Activated CD4-positive, alpha-beta T cell treated with anti-CD3 and anti-CD28 coated beads, Interleukin-10, Interleukin-2, amounts not matched to agents 100 ng/mL and 50 ng/mL, durations not matched to agents 16 hours and 8 hours (primary cell): ENCODE measurements at regions not wholly inside any gene's neighbourhood (a gene's known extent, or its start where the extent isn't known, plus 50 kb on each side); places are given as distances from the start of the nearest gene placed in this dataset.
"Not testable (repeated sequence)": the region's sequence is repeated elsewhere in the genome, so short reads cannot be mapped to it uniquely, and the experiment has no call there.

Source experiments
- DNase-seq: peaks from one replicate; pipeline ENCODE4 v3.0.0-alpha.2; 2020

GRCh38 chr10:65754112-65754511, 1171.7 kb upstream of the LRRTM3 start:
- DNase-seq, result no peak

GRCh38 chr10:65762311-65762710, 1163.5 kb upstream of the LRRTM3 start:
- no peak for DNase-seq

DNA sequence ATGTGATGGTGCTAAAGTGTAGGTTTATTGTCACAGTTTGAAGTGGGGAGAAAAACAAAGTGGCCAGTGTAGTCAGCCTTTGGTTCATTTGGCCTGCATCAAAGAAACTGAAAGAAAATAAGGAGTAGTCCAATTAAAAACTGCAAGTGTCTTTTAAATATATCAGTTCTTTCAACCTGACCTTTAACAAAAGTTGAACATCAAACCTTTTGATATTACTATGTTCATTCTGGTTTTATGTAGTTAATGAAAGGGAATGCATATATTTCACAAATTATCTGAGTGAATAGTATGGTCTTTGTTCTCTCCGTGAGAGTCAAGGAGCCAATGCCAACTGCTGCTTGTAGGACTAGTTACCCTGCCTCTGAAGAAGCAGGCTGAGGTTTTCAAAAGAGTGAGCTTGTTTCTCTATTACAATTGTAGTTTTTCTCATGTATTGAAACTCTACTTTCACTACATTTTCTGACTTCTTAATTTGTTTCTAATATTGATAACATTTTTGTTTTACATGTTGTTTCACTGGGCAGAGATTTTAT, 1160.8 kb upstream of the LRRTM3 start:
- no peak for DNase-seq

- no peak for DNase-seq
Measured at GRCh38 chr10:65769828-65770227, 1156.0 kb upstream of the LRRTM3 start.

GRCh38 chr10:65778753-65779152, 1147.1 kb upstream of the LRRTM3 start:
- DNase-seq, result no peak

DNA sequence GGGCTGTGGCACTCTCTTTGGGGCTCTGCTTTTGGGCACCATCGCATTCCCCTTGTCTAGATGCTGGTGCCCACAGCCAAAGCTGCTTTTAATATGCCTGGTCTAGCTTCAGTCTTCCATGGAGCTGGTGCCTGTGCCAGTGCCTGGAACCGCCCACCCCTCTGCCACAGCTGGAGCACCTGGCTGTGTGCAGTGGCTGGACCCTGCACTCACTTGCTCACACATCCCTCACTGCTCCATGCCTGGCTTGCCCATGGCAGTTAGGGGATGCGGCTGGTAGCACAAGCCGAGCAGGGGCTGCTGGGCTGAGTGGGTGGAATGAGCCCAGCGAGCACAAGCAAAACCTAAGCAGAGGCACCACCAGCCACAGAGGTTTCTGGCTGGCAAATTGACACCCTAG, 1145.9 kb upstream of the LRRTM3 start:
- DNase-seq, result no peak

DNA sequence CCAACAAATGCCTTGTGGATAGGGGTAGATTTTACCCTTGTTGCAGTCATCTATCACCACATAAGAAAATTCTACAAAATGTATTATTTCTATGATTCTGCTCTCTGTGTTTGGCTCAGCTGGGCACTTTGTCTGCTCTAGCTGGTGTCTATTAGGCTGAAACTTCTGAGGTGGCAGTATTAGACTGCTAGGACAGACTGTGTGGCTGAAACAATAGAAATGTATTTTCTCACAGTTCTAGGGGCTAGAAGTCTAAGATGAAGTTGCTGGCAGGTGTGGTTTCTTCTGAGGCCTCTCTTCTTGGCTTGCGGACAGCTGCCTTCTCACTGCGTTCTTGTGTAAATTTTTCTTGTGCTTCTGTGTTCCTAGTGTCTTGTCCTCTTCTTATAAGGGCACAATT, 1139.6 kb upstream of the LRRTM3 start:
- DNase-seq, result no peak

GRCh38 chr10:65787571-65787970, 1138.3 kb upstream of the LRRTM3 start:
- DNase-seq, result no peak

DNA sequence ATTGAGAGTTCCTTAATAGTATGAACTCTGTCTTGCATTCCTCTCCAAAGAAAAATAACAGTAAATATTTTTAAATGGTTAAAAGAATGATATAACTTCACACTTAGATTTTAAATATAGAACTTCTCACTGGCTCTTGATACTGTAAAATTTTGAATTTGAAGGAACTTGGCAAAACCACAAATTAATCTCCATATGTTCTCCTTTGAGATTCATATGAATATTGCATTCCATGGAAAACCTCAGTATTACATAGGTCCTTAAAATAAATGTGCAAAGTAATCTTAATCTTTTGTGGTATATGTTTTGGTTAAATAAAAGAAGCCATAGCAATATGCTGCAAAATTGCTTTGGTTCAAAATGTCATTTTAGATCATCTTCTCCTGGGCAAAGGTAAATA, 1137.6 kb upstream of the LRRTM3 start:
- DNase-seq, result no peak

DNA sequence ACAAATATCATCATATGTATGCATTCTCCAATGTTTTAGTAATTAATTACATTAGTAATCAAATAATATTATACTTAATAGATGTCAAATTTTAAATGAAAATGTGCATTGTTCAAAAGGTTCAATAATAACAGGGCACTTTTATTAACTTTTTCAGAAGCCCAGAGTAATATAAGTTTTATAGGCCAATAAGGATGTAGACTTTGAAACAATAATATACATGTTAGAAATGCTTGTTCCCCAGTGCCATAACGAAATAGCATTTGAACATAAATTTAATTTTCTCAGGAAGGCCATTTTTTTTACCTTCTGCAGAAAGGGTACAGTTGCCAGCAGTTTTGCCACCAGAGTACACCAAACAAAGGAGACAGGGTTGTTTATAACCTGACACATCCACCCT, 1133.9 kb upstream of the LRRTM3 start:
- no peak for DNase-seq

DNA sequence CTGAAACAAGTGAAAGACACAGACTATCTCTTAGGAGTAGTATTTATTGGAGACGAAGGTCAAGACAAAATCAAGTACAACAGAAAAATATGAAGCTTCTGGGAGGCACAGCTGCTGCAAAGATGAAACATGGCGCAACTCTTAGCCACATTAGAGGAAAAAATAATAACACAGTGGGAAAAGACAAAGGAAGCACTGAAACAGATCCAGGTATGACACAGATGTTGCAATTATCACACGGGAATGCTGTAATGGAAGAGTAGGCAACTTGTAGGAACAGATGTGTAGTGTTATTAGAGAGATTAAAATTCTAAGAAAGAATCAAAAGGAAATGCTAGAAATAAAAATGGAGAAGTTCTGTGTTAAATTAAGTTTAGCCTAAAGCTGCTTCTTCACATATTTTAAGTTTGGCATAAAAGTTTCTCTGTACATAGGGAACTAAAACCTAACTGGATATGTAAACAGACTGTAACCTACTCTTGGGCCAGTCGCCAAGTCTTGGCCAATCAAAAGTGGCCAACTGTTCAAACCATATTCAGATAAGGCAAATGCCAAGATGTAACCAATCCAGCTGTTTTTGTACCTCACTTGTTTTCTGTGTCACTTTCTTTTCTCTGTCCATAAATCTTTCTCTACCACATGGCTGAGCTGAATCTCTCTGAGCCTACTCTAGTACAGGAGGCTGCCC, 1132.0 kb upstream of the LRRTM3 start:
- no peak for DNase-seq

DNA sequence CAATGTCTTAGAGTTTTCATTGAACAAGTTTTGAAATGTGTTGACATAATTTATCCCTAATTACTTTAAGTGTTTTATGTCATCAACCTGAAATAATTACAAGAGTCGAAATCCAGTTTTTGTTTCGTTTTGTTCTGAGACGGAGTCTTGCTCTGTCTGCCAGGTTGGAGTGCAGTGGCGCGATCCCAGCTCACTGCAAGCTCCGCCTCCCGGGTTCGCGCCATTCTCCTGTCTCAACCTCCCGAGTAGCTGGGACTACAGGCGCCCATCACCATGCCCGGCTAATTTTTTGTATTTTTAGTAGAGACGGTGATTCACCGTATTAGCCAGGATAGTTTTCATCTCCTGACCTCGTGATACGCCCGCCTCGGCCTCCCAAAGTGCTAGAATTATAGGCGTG, 1131.0 kb upstream of the LRRTM3 start:
- DNase-seq, result not testable (repeated sequence)

DNA sequence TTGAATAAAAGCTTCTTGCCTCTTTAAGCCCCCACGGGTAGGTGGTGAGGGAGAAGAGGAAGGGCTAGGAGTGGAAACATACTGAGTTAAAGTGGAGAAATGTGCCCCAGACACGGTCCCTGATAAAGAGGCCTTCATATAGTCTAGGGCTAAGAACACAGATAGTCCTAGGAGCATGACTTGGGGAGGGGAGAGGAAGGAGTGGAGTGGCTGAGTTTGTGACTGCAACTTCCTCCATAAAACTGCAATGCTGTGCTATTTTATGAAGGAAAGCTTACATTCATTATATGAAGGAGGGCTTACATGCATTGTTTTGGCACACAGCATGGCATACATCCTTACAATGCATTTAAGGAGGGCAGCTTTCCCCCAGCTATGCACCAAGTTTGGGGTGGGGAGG, 1129.4 kb upstream of the LRRTM3 start:
- no peak for DNase-seq

DNA sequence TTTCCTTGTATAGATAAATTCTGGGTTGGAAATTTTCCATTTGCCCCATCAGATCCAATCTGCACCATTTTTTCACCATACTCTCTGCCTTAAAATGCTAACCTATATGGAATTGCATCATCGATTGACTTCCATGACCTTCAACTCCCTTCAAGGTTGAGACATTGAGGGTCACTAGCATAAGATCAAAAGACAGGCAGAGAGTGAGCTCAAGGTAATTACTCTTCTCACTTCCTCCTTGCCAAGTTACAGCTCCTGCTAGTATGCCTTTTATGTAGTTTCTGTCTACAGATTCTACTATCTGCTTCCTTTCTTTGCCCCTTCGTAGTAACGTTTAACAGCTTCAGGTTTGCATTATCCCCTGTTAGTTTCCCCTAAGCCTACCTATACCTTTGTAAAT, 1127.7 kb upstream of the LRRTM3 start:
- no peak for DNase-seq

DNA sequence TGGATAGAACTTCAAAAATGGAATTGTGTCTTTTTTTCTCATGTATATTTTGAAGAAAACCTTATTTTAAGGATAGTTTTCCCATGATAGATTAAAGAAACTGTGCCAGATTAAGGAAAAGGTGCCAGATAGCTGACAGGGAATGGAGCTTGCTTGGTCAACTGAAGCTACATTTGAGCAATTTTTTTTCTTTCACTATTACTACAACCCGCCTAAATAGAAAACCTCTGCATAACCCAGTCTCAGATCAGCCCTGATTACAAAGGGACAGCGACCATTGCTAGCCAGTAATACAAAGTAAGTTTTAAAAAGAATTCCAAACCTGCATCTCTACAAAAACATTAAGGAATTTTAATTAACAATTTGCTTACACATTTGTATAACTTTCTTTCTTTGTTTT, 1123.4 kb upstream of the LRRTM3 start:
- no peak for DNase-seq

- no peak for DNase-seq
Measured at GRCh38 chr10:65805511-65805910, 1120.3 kb upstream of the LRRTM3 start.

GRCh38 chr10:65805993-65806392, 1119.8 kb upstream of the LRRTM3 start:
- no peak for DNase-seq

DNA sequence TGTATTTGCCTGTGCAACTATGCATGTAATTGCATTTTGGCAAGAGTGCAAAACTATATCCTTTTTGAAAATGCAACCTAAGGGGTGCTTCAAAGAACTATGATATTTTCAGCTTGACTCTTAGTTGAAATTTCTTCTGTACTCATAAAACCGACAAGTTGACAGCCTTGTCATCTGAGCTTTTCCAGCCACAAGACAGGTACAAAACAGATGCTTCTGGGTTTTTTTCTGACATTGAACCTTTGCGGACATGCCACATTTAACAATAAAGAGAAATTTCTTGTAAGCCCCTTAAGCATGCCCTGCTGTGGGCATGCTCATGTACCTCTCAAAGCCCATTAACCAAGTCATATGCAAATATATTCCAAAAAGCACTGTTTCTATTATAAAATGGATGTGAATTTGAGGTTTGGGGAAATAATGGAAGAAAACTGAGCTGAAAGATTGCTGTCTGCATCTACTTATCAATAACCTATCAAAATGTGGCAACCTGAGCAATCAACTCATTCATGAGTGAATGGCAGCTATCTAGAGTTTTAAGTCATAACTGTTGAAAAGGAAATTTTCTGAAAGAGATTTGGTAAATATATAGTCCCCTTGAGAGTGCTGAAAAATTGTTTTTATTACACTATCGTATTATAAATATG, 1117.0 kb upstream of the LRRTM3 start:
- DNase-seq, result no peak

- DNase-seq, result no peak
Measured at GRCh38 chr10:65811931-65812525, 1113.8 kb upstream of the LRRTM3 start.

GRCh38 chr10:65816536-65816935, 1109.3 kb upstream of the LRRTM3 start:
- DNase-seq, result no peak

DNA sequence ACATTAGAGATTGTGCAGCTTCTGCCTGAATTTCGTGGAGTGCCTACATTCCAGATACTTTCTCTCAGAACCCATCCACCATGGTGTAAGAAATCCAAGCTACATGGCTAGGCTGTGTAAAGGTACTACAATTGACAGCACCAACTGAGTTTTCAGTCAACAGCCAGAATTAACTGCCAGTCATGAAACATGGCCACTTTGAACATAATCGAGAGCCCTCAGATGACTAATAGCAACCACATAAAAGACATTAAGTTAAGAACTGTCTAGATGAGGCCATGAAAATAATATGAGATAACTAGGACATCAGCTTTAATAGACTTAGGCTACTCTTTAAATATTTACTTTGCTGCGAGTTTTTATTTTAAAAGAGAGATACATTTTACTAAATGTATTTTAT, 1106.8 kb upstream of the LRRTM3 start:
- DNase-seq, result no peak

GRCh38 chr10:65827359-65827758, 1098.5 kb upstream of the LRRTM3 start:
- DNase-seq, result no peak

DNA sequence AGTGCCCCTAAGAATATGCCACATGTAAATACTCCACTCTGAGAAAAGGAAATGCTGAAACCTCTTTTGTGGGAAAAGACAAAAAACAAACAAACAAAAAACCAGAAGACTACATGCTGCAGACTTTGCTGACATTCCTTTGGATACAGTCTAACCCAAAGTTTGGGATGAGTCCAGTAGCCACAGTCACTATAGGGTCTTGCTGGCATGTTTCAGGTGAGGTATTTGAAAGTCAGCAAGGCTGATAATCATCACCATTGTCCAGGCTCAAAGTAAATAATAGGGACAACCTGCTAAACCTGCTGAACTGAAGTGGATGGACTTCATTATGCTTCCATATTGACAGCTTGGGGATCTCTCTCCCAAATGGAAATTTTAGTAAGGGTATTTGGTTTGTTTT, 1087.0 kb upstream of the LRRTM3 start:
- no peak for DNase-seq

DNA sequence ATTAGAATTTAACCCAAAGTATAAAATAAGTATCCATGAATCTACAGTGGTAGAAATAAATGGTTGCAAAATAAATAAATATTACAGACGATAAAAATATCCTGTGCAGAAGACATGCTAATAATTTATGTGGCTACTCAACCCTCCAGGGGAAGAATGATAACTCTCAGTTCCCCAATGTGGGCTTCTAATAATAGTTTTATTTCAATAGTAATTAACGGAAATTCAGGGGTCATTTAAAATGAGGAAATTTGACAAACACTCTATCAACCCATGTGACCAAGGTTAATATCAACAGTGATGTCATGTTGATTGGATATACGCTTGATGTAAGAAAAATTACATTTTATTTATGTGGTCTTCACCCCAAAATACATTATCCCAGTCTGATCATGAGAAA, 1082.6 kb upstream of the LRRTM3 start:
- DNase-seq, result no peak
